Glomerular visceral epithelial cell (primary cell): ENCODE measurements at regions not wholly inside any gene's neighbourhood (a gene's known extent, or its start where the extent isn't known, plus 50 kb on each side); places are given as distances from the start of the nearest gene placed in this dataset.

Experiments
- DNase-seq: peaks from one replicate; pipeline ENCODE4 v3.0.0-alpha.2; 2016; ENCODE audit errors: extremely low spot score

DNA sequence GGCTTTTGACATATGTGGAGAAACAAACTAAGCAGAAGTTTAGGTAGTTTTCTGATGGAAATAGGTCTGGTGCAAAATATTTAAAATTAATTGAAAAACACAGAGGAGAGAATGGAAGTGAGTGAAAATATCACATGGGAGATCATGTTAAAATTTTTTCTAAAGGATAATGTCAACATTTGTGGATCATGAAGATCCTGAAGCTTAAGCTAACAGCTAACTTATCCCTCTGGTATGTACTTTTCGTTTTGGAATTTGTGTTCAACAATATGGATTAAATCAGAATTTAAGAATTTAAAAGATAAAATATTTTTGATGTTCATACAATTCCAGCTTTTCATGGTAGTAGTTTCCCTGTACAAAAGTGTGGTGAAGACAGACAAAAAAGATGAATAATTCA is 572.8 kb upstream of the FAM241A start:
- no peak for DNase-seq

DNA sequence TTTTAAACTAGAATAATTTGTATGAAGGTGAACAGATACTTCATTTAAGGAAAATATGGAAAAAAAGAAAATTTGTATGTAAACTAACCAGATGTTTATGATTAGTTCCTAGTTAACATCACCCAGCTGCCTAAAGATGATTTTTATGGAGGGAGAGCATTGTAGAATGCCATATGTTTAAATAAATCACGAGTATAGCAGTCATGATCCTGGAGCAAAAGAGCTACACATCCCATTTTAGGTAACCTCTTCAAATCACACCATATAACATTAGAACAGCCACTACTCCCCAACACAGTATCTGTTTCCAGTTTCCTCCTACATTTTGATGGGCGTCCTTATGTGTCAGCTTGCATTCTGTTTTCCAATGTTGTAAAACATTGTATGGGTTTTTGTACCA is 571.9 kb upstream of the FAM241A start:
- DNase-seq: no peak

DNA sequence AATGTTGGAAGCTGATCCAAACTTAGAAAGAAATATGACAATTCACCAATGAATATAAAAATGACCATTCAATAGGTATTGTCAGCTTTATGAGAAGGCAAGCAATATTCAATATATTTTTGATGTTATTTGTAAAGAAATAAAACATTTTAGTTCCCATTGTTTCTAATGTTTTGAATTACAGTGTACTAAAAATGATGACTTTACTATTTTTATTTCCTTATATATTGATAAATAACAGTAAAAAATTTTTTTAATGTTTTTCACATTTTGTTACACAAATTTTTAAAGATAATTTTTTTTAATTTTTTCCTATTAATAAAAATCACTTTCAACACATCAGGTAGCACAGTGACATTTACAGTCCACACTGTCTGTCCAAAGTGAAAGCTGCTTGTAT is 565.5 kb upstream of the FAM241A start:
- DNase-seq: no peak

DNA sequence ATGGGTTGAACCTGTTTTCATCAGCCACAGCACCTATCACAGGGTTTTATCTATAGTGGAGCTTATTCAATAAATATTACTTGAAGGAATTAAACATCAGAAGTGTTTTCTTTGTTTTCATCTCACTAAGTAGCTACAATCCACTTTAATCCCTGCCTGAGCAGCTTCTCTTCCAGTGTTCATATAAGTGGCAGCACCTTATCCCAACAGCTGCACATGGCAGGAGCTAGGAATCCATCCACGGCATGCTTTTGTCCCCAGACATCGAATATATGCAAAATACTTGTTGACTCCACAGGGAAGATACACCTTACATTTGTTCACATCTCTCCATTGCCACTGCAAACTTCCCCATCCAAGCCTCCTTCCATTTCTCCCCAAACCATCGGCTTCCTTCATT is 549.8 kb upstream of the FAM241A start:
- no peak for DNase-seq

DNA sequence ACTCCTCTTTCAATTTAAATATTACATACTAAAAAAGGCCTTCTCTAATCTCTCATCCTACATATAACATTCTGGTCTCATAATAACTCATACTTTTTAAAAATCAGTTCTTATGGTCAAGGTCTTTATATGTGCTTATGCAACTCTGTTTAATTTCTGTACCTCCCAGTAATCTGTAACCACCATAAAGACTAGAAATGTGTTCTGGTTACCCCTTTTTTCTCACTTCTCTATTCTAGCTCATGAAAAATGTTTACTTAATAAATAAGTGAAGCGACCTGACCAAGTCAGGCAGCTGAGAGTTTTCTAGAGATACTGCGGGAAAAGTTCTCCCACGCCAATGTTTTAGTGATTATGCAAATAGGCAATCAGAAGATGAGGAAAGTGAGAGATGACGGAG is 548.8 kb upstream of the FAM241A start:
- no peak for DNase-seq

DNA sequence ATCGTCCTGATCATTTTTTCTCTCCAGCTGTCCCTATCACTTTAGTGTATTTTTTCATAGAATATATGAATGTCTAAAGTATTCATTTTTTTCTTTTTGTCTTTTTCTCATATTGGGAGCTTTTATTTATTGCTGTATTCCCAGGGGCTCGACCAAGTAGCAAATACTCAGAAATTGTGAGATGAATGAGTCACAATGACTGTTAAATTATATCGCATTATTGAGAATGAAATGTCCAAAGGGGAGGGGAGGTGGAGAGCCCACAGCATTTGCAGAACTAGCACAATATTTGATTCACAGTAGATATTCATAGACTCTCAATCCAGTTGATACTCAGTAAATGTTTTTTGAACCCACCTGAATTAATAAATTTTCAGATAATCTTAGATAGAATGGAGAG is 543.6 kb upstream of the FAM241A start:
- DNase-seq: no peak

DNA sequence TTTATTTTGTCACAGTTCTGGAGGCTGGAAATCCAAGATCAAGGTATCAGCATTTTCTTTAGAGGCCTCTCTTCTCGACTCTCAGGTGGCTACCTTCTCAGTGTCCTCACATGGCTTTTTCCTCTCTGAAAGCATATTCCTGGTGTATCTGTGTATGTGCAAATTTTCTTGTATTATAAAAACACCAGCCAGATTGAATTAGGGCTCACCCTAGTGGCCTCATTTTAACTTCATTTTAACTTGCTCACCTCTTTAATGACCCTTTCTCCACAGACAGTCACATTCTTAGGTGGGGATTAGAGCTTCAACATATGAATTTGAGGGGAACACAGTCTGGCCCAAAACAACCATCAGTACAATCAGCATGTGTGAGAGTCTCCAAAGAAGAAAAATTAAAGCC is 542.4 kb upstream of the FAM241A start:
- peak; percentile 4 for DNase-seq

DNA sequence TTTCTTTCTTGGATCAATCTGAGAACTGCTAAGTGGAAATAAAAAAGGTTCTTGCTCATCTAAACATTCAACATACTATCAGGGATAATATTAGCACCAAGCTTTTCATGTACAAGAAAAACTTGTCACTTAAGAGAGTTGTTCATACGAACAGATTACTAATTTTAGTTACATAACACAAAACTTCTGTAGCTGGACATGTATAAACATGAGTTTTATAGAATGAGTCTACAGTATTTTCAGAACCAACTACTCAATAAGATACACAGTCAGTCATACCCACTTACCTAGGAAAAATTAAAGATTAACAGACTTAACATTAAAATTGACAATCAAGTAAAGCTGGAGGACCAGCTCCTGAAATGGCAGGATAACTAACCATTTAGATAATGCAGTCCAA is 540.1 kb upstream of the FAM241A start:
- no peak for DNase-seq

DNA sequence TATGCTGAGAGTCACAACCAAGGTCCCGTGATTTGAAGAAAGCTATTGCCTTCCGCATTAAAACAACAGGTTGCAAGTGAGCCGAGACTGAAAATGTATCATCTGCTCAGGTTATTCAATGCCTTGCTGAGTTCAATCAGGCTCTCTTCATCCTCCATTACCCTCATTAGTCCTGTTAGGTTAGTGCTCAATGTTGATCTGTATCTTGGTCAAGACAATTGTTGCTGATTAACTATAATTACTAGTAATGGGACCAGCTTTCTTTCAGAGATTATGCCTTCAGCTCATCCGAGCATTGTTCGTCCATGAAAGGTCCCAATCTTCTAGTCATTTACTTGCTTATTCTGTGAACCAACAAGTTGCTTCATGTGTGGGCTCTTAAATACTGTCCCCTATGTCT is 534.6 kb upstream of the FAM241A start:
- no peak for DNase-seq

DNA sequence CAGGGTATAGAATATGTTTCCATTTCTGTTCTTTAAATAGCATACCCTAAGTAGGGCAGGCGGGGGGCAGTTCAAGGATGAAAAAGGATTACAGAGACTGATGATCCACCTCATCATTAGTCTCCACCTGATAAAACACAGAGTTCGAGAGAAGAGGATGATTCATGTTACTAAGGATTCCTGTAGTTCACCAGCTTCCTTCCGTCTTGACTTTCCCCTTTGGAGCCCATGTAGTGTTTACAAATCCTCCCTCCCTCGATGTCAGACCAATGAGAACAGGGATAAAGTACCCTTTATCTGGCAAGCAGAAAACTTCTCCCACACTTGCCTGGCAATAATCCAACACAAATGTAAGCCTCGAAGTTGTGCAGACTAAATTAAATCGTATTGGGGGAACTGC is 526.3 kb upstream of the FAM241A start:
- DNase-seq: peak; percentile 9

DNA sequence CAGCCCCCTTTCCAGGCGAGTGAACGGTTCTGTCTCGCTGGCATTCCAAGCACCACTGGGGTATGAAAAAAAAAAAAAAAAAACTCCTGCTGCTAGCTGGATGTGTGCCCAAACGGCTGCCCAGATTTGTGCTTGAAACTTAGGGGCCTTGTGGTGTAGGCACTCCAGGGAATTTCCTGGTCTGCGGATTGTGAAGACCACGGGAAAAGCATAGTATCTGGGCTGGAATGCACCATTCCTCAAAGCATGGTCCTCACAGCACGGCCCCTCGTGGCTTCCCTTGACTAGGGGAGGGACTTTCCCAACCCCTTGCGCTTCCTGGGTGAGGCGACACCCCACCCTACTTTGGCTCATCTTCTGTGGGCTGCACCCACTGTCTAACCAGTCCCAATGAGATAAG is 516.8 kb upstream of the FAM241A start:
- peak; percentile 44 for DNase-seq

DNA sequence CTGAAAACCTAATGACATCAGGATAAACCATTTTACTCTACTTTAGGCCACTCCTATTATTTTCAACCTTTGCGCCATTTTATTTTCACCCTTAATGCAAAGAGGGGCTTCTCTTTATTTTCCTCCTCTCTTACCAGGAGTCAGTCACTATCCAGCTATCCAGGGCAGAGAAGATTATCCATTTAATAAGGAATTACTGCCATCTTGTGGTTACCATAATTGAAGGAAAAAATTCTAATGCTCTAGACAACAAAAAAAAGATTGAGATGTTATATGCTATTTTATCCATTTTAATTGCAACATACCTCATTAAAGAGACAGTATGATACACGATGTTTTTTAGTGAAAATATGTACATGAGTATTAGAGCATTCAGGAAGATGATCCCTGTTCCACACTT is 514.5 kb upstream of the FAM241A start:
- peak; percentile 42 for DNase-seq

DNA sequence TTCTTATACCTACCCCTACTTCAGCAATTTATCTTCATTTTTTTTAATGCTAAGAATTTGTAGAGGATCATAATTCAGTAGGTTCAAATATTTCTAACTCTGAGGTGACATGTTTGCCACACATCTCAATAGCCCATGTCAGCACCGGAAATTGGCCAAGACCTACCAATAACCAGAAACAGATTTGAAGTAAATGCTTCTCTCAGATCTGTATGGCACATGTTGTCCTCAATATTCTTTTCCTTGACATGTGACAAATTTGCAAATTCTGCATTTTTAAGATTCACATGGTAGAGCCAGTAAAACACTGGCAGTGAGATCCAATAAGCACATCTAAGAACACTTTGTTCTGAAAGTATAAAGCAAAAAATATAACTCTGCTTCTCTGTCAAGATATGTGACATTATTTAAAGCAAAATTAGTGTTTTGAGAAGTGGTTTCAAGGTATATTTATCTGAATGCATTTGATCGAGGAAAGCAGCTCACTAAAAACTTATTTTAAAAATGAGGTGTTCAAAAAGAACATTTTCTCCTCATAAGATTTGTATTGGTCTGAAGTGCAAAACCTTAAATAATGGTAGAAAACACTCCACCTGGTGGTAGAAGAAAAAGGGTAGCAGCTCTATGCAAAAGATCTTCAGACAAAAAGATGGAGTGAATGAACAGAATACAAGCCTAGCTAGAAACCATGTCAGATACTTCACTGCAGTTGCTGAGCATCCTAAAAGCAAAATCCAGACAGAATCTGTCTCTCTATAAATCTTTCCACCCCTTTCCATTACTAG is 513.8 kb upstream of the FAM241A start:
- DNase-seq: peak; percentile 25

DNA sequence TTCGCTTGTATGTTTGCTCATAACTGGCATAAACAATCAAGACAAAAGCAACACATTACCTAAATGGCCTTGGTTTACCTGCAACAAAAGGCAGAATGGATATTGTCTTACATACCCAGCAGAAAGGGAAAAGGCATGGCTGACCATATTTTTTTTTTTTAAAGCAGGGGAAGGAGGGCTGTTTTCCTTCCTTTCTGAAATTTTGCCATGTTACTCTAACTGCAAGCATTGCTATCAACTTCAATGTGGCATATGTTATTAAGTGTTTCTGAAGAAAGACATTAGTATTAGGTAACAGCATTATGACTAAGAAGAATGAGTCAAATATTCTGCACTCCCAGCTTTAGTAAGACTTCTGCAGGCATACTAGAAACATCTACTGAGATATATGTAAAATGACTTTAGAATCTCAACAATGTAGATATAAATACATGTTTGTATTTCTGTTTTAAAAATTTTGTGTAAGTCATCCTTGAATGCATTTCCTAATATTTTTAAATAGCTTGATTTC is 512.6 kb upstream of the FAM241A start:
- no peak for DNase-seq

DNA sequence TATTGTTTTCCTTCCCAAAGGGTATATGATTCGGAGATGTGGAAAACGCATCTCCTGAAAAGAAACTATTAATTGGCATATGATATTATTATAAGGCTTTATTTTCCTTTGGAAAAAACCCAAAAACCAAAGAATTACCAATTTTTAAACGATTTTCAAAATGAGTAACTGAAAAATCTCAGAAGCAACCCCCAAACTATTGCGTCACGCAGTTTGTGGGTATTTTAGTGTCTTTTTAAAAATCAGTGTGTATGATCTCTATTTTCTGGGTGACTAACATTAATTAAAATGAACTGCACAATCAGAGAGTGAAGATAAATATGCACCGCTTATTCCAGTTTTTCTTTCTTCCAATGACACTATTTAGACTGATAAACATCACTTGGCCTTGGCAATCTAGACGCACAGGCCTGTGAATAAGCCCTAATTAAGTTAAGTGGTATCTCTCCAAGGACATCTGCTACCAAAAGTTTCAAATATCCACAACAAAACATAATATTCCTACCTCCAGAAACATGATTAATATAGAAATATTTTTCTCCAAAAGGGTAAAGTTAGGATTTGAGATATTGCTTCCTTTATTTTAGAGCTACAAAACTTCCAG is 511.5 kb upstream of the FAM241A start:
- DNase-seq: no peak

DNA sequence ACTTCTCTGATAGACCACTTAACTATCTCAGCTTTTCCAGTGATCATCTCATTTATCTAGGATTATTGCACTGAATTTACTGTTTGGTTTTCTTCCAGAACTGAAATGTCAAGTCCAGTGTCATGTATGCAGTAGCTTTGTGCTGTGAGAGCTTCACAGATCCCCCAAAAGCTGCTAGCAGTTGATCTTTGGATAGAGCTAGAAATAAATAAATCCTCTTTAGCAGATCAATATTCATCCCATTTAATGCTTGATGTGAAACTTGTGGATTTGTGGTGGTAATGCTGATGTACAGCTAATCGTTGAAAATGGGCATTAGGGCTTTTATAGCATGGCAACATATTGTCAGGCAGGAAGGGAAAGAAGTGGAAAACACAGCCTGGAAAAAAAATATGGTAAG is 509.6 kb upstream of the FAM241A start:
- DNase-seq: no peak

DNA sequence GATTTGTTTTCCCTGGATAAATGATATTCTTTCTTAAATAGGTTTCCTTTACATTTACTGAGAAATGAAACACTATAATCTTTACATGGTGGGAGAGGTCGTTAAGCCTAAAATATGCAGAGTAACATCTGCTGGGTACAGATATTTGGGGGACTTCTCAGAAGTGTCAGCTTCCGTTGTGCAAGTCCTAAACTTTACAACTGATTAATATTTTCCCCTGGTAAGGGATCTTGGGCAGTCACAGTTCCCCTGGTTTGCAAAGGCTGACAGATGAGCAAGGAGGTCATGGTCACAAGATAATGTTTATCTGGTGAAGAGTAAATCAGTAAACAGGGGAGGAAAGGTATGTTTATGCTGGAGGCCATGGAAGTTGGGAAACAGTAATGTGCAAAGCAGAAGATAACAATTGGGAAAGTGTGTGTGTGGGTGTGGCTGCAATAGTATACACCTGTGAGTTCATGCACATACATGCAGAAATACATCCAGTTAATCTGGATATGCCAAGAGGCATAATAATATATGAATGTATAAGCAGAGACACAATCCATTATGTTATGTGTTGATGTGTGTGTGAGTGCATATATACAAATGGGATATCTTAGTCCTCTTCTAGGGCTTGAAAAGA is 508.2 kb upstream of the FAM241A start:
- DNase-seq: no peak

DNA sequence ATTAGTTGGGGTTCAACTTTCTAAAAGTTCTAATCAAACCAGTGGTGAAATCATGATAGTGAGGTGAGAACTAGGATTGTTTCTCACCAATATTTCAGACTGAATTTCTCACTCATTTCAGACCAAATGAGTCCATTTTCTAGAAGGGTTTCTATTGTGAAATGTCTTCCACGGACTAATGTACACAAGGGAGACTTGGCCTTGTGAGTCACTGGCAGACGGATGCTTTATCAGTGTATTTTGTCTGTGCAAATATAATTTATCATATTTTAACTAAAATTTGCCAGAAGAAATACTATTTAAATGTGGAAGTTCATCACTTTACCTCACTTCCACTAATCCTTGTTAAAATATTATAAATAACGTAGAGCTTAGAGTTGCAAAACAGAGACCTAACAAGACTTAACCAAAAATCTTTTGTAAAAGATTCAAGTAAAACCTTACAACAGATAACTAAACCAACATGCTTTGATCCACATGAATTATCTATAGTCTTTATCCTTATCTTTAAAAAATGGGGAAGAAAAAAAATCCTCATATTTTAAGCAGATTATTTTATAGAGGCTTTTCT is 506.0 kb upstream of the FAM241A start:
- DNase-seq: no peak

DNA sequence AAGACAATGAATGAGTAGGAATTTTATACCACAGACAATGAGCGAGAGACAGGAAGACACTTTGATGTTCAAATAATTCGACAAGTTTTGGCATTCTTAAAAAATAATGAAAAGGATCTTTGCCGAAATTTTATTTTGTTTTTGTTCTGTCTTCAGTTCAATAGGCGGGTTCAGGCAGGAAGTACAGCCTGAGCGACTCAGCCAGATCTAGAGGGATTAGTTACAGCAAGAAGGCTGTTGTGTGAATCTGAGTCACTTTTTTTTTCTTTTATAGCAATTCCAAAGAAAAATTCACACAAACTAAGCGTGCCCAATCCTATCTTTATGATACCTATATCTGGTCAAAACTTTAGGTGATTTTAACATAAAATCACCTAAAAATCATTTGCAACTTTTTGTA is 505.4 kb upstream of the FAM241A start:
- DNase-seq: peak; percentile 34

DNA sequence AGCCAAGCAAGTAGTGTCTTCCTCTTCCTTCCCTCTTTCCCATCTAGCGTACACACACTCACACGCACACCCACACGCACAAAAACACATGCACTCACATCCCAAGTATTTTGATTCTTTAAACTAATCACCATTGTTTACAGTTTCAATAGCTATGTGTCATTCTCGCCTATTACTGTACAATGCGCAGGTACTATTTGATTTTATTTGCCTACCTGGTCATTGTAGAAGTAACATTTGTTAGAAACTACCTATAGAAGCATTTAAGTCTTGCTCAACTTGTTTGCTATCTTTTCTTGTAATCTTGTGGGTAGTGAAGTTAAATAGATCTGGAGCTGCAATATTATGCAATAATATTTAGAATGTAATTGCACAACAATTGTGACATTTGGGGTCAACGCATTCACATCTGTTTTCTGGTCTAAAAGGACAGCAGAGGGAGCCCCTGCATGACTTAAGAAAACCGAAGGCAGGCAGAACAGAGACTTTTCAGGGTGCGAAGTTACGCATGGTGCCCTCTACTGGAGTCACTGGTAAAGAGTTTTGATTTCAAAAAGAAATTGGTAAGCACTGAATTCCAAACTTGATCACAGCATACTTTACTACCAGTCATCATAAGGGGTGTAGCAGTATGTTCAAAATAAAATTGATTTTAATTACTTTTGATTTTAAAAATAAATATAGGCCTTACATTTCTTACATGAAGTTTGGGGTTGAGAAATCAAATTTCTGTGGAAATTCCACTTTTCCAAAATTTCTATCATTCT is 503.3 kb upstream of the FAM241A start:
- peak; percentile 80 for DNase-seq

DNA sequence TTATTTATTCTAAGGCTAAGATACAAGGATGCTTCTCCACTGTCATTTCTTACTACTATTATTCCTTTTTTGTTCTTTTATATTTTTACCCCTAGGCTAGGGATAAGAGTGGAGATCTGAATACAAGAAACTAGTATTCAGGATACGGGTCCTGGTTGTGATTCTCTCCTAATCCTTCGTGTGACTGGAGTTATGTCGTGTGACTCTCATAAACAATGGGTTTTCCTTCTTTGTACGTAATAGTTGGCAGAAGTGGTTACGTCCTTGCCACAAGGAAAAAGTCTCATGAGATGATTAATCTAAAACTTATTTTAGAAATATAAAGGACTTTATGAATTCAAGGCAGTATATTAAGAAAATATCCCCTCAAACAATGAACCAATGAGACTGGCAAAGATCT is 497.2 kb upstream of the FAM241A start:
- no peak for DNase-seq

DNA sequence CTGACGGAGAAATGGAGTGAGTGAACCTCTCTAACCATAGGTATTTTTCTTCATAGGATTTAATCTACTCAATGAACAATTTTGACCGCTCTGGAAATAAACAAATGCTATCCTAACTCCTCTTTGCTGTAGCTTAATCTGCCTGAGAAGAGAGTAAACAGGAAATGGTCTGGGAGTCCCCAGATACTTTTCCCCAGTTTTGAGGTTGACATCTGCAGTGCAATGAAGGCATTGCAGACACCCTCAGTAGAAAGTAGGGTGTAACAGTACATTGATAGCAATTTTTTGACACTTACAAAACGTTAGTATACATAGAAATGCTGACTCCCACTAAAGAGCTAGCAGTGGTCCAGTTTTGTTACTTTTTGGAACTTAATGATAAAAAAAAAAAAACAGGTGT is 495.9 kb upstream of the FAM241A start:
- no peak for DNase-seq
